Activated T-cell treated with anti-CD3 and anti-CD28 coated beads for 24 hours (primary cell): ENCODE measurements at regions not wholly inside any gene's neighbourhood (a gene's known extent, or its start where the extent isn't known, plus 50 kb on each side); places are given as distances from the start of the nearest gene placed in this dataset.

Experiments
- DNase-seq: peaks from one replicate; pipeline ENCODE4 v3.0.0-alpha.2; 2020; ENCODE audit warnings: low read depth

DNA sequence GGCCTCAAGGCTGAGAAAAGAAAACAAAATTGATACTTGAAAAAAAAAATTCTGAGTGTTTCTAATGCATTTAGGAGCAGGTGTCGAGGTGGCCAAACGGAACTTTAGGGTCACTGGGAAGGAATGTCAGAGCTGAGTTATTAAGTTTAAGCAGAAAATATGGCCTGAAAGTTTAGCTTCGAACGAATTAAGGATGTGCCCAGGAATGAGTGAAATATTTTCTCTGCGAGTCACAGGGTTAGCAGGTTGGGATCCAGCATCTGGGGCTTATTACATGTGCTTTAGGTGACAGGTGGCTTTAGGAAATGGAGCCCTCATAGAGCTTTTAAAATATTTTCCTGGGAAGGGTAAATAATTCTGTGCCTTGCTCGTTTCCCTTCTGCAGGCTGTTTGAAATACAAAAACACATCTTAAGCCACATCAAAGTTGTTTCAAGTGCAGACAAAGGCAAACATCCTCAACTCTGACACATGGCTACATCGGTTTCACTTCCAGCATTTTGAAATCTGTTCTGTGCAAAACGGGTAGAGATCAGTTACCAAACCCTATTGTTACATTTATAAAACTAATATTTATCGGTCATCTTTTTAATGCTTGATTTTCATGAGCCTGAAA lies 143.1 kb upstream of the ARRDC4 start:
- no peak for DNase-seq

DNA sequence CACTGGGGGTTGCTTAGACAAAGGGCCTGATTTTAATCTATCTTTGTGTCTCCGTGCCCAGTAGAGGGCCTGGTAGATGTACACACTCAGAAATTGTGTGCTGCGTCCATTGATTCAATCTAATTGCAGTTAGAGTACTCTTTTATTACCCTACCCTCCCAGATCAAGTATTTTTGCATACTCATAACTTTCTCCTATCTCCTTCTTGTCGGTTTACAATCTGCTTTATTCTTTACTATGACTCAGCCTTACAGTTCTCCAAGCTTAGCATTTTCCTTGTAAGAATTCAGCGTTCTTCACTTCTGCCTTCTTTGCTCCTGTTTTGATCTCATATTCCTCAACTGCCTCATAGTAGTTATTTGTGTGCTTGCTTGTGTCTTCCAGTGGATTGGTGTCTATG lies 124.5 kb upstream of the ARRDC4 start:
- no peak for DNase-seq

DNA sequence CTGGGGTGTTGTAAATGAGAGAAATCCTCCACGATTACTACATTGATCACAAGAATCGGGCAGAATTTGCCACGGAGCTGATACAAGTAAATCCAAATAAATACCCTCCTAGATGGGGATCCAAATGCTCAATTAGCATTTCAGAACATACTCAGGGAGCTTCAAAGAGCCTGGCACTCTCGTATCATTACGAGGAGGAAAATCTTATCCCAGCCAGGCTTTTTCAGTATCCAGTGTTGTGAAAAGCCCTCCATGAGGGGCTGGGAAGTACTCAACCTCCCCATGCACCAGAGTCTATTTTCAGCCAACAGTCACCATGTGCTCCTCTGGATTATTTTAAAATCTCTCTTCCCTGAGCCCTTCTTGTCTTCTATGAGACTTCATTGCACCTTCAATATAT lies 122.6 kb upstream of the ARRDC4 start:
- DNase-seq: no peak

DNA sequence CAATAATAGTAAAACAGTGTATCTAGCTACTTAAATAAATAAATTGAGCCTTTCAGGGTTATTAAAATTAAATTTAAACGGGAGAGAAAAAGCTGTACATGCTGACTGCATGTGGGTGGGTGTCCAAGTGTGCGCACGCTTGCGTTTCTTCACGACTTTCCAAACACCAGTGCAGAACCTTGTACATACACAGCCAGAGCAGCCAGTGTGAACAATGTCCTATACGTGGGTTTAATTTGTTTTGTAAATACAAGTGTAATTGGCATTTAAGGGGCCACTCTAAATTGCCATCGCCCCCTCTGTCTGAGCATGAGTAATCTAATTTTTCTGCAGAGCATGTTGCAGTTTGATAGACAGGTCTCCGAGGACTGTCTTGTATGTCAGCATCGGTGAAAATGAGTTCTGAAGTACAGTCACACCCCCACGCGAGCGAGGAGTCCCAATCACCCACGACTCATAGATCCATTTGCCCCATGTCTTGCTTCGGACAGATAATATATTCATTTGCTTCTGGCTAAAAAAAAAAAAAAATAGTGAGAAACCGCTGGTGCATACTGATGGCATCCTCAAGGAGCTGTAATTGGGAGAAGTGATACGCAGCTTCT lies 121.8 kb upstream of the ARRDC4 start:
- DNase-seq: no peak

DNA sequence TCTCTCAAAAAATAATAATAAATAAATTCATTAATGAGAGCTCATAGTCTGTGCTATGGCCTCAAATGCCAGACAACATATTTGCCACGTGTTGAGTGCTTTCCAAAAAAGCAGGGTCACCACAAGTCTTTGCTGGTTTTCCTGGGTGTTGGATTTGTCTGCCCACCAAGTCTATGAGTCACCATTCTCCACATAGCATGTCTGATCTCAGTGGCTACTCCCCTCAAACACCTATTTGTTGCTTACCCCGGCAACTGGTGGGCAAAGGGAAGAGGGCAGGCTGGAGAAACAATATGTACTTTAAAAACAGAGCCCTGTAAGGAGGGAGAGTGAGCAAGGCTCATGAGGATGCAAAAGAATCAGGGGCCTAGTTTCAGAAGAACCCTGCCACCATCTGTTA lies 120.0 kb upstream of the ARRDC4 start:
- no peak for DNase-seq

DNA sequence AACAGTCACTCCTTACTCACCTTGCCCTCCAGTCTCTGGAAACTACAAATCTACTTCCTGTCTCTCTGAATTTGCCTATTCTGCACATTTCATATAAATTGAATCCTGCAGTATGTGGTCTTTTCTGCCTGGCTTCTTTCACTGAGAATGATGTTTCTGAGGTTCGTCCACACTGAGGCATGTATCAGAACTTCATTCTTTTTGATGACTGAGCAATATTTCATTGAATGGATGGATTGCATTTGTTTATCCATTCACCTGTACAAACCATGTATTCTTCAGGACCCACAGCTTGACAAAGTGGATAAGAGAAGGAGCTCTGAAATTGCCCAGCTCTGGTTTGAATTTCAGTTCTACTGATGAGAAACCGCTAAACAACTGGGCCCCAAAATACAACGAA lies 118.9 kb upstream of the ARRDC4 start:
- DNase-seq: no peak

DNA sequence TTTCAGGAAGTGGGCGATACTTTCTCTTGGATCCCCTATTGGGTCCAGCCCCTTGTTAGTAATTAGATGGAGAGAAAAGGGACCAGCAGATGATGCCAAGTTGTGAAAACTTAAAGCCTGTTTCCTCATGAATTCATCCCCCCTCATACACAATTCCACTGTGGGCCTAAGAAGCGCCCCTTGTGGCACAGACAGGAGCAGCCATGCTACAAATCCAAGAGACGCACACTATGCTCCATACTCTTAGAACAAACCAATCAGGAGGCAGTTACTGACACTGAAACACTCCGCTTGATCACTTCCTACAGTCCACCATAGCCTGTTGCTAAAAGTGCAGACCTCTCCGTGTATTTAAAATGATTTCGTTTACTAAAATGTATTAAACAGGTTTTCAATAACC lies 111.3 kb upstream of the ARRDC4 start:
- DNase-seq: no peak

DNA sequence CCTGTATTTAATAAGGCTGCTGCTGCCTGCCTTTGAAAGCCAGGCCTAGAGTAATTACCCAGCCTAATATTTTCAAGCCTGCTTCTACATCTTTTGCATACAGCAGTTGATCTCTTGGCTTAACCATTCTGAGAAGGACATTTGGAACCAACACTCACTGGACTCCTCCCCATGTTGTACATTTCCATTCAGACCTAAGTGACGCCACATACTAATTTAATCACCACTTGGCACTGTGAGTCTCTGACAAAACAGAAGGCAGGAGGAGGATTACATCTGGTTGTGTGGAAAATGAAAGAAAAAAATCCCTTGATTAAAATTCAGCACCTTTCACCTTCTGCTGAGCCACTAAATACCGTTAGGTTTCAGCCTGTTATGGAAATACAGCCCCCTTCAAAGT lies 102.2 kb upstream of the ARRDC4 start:
- no peak for DNase-seq

DNA sequence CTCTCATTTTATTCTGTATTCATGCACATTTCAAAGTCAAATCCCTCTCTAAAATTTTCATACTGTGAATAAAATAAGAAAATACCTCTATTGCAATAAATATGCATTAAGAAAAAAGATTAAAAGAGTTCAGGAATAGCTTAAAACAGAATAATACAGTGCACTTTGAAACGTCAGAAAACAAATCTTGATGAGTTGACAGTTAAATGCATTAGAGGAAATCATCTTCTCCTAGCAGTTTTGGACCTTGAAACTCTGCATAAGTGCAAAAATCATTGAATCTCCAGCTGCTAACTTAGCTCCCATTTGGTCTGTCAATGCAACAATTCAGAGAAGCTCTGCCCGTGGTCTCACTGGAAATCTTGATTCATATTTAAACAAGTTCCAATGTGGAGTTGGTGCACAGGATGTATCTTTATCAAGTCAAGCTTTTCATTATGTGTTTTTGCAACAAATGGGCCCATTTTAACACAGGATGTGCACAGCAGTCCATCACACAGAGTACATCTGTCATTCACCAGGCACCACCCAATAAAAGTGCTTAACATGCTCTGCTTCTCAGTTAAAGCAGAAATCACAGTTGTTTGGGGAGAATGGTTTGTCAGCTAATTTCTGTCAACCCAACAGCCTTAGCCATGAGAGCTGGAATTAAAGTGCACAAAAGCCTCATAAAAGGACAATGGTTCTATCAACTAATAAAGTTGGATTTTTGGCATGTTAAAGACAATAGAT lies 98.8 kb upstream of the ARRDC4 start:
- no peak for DNase-seq

DNA sequence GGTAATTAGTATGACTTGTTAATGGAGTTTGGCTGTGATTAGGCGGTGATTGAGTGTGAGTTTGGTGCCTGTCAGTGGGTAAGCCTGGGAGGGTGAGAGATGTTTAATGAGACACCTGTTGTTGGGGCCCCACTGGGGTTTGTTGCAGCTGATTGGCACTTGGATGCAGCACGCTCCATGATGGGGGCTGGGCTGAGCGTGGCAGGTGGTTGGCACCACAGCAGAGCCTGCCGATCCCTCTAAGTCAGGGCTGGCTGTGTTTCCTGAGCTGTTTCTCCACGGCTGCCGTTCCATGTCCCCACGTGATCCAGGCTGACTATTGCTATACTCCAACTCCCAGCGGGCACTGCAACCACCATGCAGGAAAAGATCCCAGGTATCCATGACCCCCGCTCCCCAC lies 93.5 kb upstream of the ARRDC4 start:
- no peak for DNase-seq

DNA sequence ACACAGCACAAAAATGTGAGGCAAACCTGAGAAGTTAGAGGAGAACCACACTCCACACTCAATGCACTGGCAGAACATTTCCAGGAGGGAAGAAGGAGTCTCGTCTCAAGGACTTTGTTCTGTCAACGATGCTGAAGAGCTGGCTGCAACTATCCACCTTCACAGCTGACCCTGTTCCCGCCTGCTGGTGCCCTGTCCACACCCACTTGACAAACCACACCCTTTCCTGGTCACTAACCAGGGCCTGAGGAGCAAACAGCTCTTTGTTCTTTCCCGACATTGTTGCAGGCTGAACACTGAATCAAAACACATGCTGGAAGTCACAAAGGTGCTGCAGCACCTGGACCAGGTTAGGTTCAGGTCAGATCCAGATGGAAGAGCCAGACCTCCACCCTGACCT lies 92.6 kb upstream of the ARRDC4 start:
- no peak for DNase-seq

DNA sequence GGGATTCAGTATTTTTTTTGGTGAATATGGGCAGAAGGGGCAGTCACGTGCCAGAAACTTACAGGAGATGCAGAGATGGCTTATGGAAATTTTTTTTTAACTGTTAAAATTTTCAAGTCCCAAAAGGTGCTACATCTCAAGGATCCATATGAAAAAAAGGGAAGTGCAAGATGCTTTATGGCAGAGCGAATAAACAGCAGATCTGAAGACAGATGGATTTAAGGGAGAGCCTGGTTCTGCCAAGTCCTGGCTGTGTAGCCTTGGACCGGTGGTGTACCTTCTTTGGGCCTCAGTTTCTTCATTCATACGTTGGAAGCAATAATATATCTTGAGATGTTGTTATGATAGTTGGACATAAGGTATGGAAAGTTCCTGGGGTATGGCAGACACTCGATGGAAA lies 91.5 kb upstream of the ARRDC4 start:
- DNase-seq: no peak

DNA sequence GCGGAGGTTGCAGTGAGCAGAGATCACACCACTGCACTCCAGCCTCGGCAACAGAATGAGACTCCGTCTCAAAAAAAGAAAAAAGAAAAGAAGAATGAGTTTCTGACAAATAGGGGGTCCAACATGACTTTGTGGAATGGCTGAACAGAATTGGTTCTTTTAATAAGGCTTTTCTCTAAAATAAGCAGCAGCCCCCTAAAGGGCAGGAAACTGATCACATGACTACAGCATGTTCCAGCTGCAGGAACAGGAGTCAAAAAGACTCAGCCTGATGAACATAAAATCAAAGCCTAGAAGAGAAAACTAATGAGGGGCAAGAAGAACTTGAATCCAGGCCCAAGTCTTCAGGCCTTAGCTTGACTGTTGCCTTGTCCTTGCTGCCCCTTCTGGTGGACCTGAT lies 89.7 kb upstream of the ARRDC4 start:
- DNase-seq: no peak

DNA sequence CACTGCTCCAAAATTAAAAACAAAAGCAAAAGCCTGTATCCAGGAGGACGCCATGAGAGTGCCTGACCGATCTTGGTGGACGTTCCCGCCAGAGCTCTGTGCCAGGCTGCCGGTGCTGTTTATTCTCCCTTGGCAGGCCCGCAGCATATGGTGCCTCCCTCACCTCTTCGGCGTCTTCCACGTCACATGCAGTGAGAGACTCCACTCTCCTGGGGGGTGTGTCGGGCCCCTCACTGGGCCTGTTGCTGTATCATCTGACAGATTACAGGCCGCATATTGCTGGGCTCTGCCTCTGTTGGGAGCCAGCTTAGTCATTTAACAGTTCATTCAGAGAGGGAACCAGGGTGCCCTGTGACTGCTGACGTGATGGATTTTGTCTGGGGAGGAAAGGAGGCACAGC lies 86.4 kb upstream of the ARRDC4 start:
- DNase-seq: no peak

DNA sequence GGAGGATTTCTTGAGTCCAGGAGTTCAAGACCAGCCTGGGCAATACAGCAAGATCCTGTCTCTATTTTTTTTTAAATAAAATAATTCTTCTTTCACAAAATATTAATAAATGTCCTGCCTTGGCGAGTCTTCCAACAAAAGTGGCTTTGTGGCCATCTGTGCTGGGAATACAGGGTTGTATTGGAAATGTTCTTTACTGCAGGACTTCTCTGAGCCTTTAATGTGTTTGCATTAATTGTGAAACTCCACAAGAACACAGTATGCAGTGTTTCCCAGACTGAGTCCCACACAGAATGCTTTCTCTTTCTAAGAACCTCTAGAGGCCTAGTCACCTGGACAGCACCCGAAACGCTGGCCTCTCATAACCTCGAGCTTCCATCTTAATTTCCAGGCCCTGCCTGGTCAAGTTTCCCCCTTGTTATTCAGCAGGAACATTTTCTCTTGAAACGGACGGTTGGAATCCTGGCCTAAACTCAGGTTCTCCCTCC lies 85.4 kb upstream of the ARRDC4 start:
- no peak for DNase-seq

DNA sequence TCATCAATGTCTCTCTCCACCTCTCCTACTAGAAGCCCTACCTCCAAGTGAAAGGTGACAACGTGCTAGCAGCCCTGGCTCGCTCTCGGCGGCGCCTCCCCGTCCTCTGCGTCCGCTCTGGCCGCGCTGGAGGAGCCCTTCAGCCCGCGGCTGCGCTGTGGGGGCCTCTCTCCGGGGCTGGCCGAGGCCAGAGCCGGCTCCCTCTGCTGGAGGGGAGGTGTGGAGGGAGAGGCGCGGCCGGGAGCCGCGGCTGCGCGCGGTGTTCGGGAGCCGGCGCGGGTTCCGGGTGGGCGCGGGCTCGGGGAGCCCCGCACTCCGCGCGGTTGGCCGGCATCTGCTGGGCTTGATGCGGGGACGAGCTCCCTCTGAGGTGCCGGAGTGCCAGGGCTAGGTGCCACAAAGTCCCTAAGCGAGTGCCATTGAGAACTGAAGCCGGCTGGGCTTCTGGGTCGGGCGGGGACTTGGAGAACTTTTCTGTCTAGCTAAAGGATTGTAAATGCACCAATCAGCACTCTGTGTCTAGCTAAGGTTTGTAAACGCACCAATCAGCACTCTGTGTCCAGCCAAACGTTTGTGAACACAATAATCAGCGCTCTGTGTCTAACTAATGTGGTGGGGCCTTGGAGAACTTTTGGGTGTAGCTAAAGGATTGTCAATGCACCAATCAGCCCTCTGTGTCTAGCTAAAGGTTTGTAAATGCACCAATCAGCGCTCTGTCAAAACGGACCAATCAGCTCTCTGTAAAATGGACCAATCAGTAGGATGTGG lies 84.8 kb upstream of the ARRDC4 start:
- no peak for DNase-seq

DNA sequence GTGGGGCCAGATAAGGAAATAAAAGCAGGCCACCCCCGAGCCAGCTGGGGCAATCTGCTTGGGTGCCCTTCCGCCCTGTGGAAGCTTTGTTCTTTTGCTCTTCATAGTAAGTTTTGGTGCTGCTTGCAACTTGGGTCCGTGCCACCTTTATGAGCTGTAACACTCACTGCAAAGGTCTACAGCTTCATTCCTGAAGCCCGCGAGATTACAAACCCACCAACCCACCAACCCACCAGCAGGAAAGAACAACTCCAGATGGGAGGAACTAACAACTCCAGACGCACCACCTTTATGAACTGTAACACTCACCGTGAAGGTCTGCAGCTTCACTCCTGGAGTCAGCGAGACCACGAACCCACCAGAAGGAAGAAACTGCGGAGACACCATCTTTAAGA lies 84.2 kb upstream of the ARRDC4 start:
- no peak for DNase-seq

DNA sequence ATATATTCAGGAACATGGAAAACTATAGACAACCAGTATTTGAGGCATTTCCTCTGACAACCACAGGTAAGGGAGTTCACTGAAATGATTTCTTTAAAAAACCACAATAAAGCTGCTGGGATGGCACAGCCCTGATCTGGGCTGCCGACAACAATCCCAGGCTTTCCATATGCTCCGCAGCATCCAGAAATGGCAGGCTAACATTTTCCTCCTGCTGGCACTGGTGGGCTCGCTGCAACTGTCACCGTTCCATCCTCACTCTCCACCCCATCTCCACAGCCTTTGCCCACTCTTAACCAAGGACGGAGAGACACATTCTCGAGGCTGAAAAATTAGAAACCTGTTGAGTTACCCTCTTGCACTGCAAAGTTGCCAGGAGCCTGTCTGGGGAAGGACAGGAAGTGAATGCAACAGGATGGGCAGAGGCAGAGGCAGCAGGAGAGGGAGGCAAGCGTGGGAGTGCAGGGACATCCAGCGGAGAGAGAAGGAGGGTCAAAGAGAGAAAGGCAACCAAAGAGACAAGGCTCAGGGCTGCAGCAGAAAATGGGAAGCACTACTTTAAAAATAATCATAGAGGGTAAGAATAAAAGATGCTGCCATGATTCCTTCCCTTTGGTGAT lies 79.0 kb upstream of the ARRDC4 start:
- no peak for DNase-seq

DNA sequence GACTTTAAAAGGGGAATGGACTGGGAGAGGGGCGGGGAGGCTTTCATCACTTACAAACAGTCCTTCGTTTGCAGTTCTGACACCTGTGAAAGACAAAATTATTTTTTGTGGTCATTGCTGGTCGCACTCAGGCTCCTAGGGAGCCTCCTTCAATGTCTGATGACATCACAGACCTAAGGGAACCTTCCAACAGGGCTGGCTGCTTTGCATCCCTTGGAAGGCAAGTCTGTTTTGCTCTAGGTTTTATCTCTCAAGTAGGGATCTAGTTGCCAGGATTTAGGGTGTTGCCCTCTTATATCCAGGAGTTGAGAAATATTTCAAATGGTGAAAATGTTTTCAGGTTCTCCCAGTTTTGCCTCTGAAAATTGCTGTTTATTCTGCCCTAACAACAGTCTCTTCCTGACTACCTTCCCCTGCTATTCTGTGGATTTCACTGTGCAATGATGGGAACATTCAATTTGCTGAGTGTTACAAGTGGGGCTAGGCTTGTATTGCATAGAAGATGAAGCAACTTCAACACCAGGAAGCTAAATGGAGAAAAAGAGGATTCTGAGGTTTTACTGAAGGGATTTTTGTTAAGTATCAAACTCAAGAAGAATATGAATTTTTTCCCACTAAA lies 75.9 kb upstream of the ARRDC4 start:
- no peak for DNase-seq

DNA sequence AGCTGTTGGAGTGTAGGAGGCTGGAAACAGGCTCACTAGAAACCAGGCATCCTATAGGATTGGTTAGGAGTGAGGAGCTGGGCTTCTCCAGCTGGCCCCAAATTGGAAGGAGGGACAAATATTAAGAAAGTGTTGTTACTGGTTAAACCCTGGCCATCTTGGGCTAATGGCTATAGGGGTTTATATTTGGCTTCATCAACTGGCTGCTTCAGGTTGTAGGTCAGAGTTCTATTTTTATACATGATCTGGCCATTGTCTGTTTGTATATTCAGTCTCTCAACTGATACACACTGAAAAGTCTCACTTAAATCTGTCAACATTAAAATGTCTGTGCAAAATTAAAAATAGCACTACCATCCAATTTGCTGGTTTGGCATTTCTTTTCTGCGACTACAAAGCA lies 70.2 kb upstream of the ARRDC4 start:
- no peak for DNase-seq

DNA sequence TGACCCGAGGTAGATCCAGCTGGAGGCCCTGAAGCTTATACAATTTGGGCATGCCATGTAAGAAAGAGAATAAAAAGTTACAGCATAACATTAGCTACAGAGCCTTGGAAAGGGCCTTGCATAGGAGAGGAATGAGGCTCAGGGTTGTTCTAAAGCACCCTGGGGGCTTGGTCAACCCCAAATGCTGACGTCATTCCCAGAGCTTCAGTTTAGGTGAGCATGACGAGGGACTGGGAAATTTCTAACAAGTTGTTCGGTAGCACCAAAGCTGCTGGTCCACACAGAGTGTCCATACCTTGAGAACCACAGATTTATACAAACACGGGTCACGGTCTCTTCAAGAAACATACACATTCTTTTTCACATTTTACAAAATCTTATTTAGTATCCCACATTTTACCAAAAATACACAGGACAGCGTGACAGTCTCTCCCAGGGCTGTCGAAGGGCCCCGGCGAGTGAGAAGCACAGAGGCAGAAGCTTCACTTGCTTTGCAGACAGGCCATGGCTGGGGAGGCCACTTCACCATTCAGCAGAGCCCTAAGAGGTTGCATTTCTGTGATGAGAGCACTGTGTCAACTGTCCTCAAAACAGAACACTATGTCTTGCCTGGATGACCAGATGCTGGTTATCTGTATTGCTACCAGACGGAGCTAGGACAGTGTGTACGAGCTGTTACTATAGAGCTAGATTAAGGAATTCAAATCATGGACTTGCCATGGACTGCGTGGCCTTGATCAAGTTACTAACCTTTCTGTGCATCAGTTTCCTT lies 68.2 kb upstream of the ARRDC4 start:
- no peak for DNase-seq
